Smooth muscle cell (in vitro differentiated cells): ENCODE measurements at regions not wholly inside any gene's neighbourhood (a gene's known extent, or its start where the extent isn't known, plus 50 kb on each side); places are given as distances from the start of the nearest gene placed in this dataset.

Experiments
- DNase-seq: peaks from one replicate; lab custom pipeline; 2025; ENCODE audit not compliant: unreplicated experiment; lab: John Stamatoyannopoulos, UW
- H2AFZ ChIP-seq: fragments of 200-600 bp; sonication (generic); 2 replicates; pipeline ENCODE4 v1.6.0; 2016; ENCODE audit warnings: antibody characterized with exemption, low read depth, mild to moderate bottlenecking
- H3F3A ChIP-seq: fragments of 200-600 bp; sonication (generic); 2 replicates; pipeline ENCODE4 v1.6.0; 2017; ENCODE audit warnings: antibody characterized with exemption, low read depth
- H3K27ac ChIP-seq: fragments of 200-600 bp; sonication (generic); 2 replicates; pipeline ENCODE4 v1.5.1; 2016; ENCODE audit warnings: low read depth, mild to moderate bottlenecking
- H3K27me3 ChIP-seq: fragments of 200-600 bp; sonication (generic); 2 replicates; pipeline ENCODE4 v1.6.1; 2016; ENCODE audit warnings: low read depth, mild to moderate bottlenecking
- H3K36me3 ChIP-seq: fragments of 200-600 bp; sonication (generic); 2 replicates; pipeline ENCODE4 v1.5.1; 2016; ENCODE audit warnings: low read depth
- H3K4me1 ChIP-seq: fragments of 200-600 bp; sonication (generic); 2 replicates; pipeline ENCODE4 v1.5.1; 2016; ENCODE audit warnings: low read depth
- H3K4me2 ChIP-seq: fragments of 200-600 bp; sonication (generic); 2 replicates; pipeline ENCODE4 v1.6.0; 2016; ENCODE audit warnings: mild to moderate bottlenecking
- H3K4me3 ChIP-seq: fragments of 200-600 bp; sonication (generic); 2 replicates; pipeline ENCODE4 v1.5.1; 2016; ENCODE audit warnings: mild to moderate bottlenecking
- H3K79me2 ChIP-seq: fragments of 200-600 bp; sonication (generic); 2 replicates; pipeline ENCODE4 v1.6.0; 2016; ENCODE audit warnings: low read depth, mild to moderate bottlenecking
- H3K9ac ChIP-seq: fragments of 200-600 bp; sonication (generic); 2 replicates; pipeline ENCODE4 v1.6.0; 2016; ENCODE audit warnings: low read depth
- H3K9me3 ChIP-seq: fragments of 200-600 bp; sonication (generic); replicated peaks from 2 replicates; pipeline ENCODE4 v1.5.1; 2016; ENCODE audit warnings: low read depth
- H4K20me1 ChIP-seq: fragments of 200-600 bp; sonication (generic); 2 replicates; pipeline ENCODE4 v1.6.0; 2016; ENCODE audit warnings: low read depth
- CTCF ChIP-seq: fragments of 200-600 bp; sonication (generic); IDR thresholded peaks from 2 replicates; pipeline ENCODE4 v1.5.1; 2017; ENCODE audit warnings: borderline replicate concordance, mild to moderate bottlenecking, antibody characterized with exemption; ENCODE audit not compliant: insufficient read depth, poor library complexity, severe bottlenecking
- WGBS: methylation state at CpG from one replicate; pipeline ENCODE4 v1.1.7; 2016; ENCODE audit warnings: low lambda C conversion rate; 5-methylcytosine and 5-hydroxymethylcytosine counted together

GRCh38 chr17:13283606-13284005 lies 265.8 kb upstream of the ELAC2 start:
- Histone ChIP-seq H3K4me3 (no peak overlapping the region), H3K79me2 (no peaks in the 10 kb centered on the region), H3K27me3 (no peaks in the 10 kb centered on the region), H3K9ac (no peak overlapping the region), H2AFZ (no peak overlapping the region), H3K36me3 (no peaks in the 10 kb centered on the region), H3K4me2 (no peak overlapping the region), H4K20me1 (no peaks in the 10 kb centered on the region), H3F3A (no peaks in the 10 kb centered on the region), H3K4me1 (no peaks in the 10 kb centered on the region), H3K9me3 (no peaks in the 10 kb centered on the region), H3K27ac (no peak overlapping the region)
- TF ChIP-seq CTCF, result no peak
- no peak for DNase-seq
- 60% methylated on average over 1 of the region's 1 CpG for WGBS

- Histone ChIP-seq H3K27me3 (no peaks in the 10 kb centered on the region), H3F3A (no peaks in the 10 kb centered on the region), H3K9ac (no peak overlapping the region), H3K4me3 (no peak overlapping the region), H3K79me2 (no peaks in the 10 kb centered on the region), H3K27ac (no peak overlapping the region), H3K36me3 (no peaks in the 10 kb centered on the region), H3K4me2 (no peak overlapping the region), H3K9me3 (no peaks in the 10 kb centered on the region), H3K4me1 (no peaks in the 10 kb centered on the region), H2AFZ (no peak overlapping the region), H4K20me1 (no peaks in the 10 kb centered on the region)
- DNase-seq, result no peak
- WGBS, result 90% methylated on average over 3 of the region's 3 CpGs
- no peak for TF ChIP-seq CTCF
Observed at GRCh38 chr17:13281626-13282025, 263.8 kb upstream of the ELAC2 start.

- Histone ChIP-seq H3K27ac (peak overlapping the region; percentile 58), H3K4me3 (no peak overlapping the region), H4K20me1 (no peaks in the 10 kb centered on the region), H3K9me3 (no peaks in the 10 kb centered on the region), H3K9ac (no peak overlapping the region), H3K79me2 (no peaks in the 10 kb centered on the region), H3K27me3 (peaks cover 20% of the 10 kb centered on the region), H3F3A (no peaks in the 10 kb centered on the region), H2AFZ (no peak overlapping the region), H3K4me1 (no peaks in the 10 kb centered on the region), H3K36me3 (no peaks in the 10 kb centered on the region), H3K4me2 (peak overlapping the region; percentile 65)
- no peak for DNase-seq
- WGBS, result 30% methylated on average over 2 of the region's 2 CpGs
- TF ChIP-seq CTCF, result no peak
Observed at GRCh38 chr17:13273806-13274205, 256.0 kb upstream of the ELAC2 start.

GRCh38 chr17:13272296-13272695 lies 254.5 kb upstream of the ELAC2 start:
- H3K9ac ChIP-seq, result no peak overlapping the region
- H3K9me3 ChIP-seq, result no peaks in the 10 kb centered on the region
- 80% methylated on average over 4 of the region's 4 CpGs for WGBS
- H2AFZ ChIP-seq, result no peak overlapping the region
- no peak overlapping the region for H3K27ac ChIP-seq
- H3K4me3 ChIP-seq, result no peak overlapping the region
- no peaks in the 10 kb centered on the region for H3K4me1 ChIP-seq
- no peaks in the 10 kb centered on the region for H3K36me3 ChIP-seq
- no peaks in the 10 kb centered on the region for H3F3A ChIP-seq
- H3K4me2 ChIP-seq, result no peak overlapping the region
- no peaks in the 10 kb centered on the region for H4K20me1 ChIP-seq
- H3K79me2 ChIP-seq, result no peaks in the 10 kb centered on the region
- TF ChIP-seq CTCF, result no peak
- H3K27me3 ChIP-seq, result peaks cover 29% of the 10 kb centered on the region
- no peak for DNase-seq
